Activated gamma-delta T cell treated with Interleukin-2 at 50 U/mL for 16 hours (primary cell): ENCODE measurements at regions not wholly inside any gene's neighbourhood (a gene's known extent, or its start where the extent isn't known, plus 50 kb on each side); places are given as distances from the start of the nearest gene placed in this dataset.
"Not testable (repeated sequence)": the region's sequence is repeated elsewhere in the genome, so short reads cannot be mapped to it uniquely, and the experiment has no call there.

Experiments
- DNase-seq: peaks from one replicate; pipeline ENCODE4 v3.0.0-alpha.2; 2020

- DNase-seq: no peak
Measured at GRCh38 chr5:103834216-103834615, 271.6 kb upstream of the NUDT12 start.

GRCh38 chr5:103829585-103829984 lies 267.0 kb upstream of the NUDT12 start:
- DNase-seq: no peak

GRCh38 chr5:103827976-103828375 lies 265.4 kb upstream of the NUDT12 start:
- DNase-seq: no peak

GRCh38 chr5:103821361-103821760 lies 258.8 kb upstream of the NUDT12 start:
- DNase-seq: no peak

GRCh38 chr5:103808464-103809106 lies 246.0 kb upstream of the NUDT12 start:
- no peak for DNase-seq

- no peak for DNase-seq
Measured at GRCh38 chr5:103804711-103805110, 242.1 kb upstream of the NUDT12 start.

GRCh38 chr5:103801681-103802080 lies 239.1 kb upstream of the NUDT12 start:
- no peak for DNase-seq

- no peak for DNase-seq
Measured at GRCh38 chr5:103800741-103801495, 238.3 kb upstream of the NUDT12 start.

- no peak for DNase-seq
Measured at GRCh38 chr5:103793595-103794182, 231.1 kb upstream of the NUDT12 start.

GRCh38 chr5:103785569-103785968 lies 223.0 kb upstream of the NUDT12 start:
- no peak for DNase-seq

- DNase-seq: no peak
Measured at GRCh38 chr5:103783669-103784068, 221.1 kb upstream of the NUDT12 start.

- no peak for DNase-seq
Measured at GRCh38 chr5:103780794-103781193, 218.2 kb upstream of the NUDT12 start.

GRCh38 chr5:103774721-103775120 lies 212.1 kb upstream of the NUDT12 start:
- DNase-seq: no peak

GRCh38 chr5:103772248-103772647 lies 209.7 kb upstream of the NUDT12 start:
- no peak for DNase-seq

- no peak for DNase-seq
Measured at GRCh38 chr5:103764403-103764802, 201.8 kb upstream of the NUDT12 start.

- no peak for DNase-seq
Measured at GRCh38 chr5:103758996-103759395, 196.4 kb upstream of the NUDT12 start.

GRCh38 chr5:103755974-103756373 lies 193.4 kb upstream of the NUDT12 start:
- no peak for DNase-seq

GRCh38 chr5:103745353-103746065 lies 182.9 kb upstream of the NUDT12 start:
- no peak for DNase-seq

GRCh38 chr5:103744159-103744558 lies 181.6 kb upstream of the NUDT12 start:
- no peak for DNase-seq

GRCh38 chr5:103743421-103743820 lies 180.8 kb upstream of the NUDT12 start:
- DNase-seq: no peak

- DNase-seq: no peak
Measured at GRCh38 chr5:103741984-103742383, 179.4 kb upstream of the NUDT12 start.

GRCh38 chr5:103736343-103736742 lies 173.8 kb upstream of the NUDT12 start:
- DNase-seq: not testable (repeated sequence)

- DNase-seq: no peak
Measured at GRCh38 chr5:103724271-103724670, 161.7 kb upstream of the NUDT12 start.

- DNase-seq: no peak
Measured at GRCh38 chr5:103721183-103721582, 158.6 kb upstream of the NUDT12 start.
